COR-L47 (cell line): ENCODE measurements at regions not wholly inside any gene's neighbourhood (a gene's known extent, or its start where the extent isn't known, plus 50 kb on each side); places are given as distances from the start of the nearest gene placed in this dataset.

Experiments used
- DNase-seq: peaks from one replicate; lab custom pipeline; 2025; lab: John Stamatoyannopoulos, UW

- DNase-seq, result no peak
These were observed 51.4 kb upstream of the ANO1 start for GRCh38 chr11:70026726-70027125.

- no peak for DNase-seq
These were observed 50.7 kb upstream of the ANO1 start for GRCh38 chr11:70027451-70027850.

- DNase-seq, result no peak
These were observed 49.8 kb upstream of the ANO1 start for GRCh38 chr11:70028147-70028855.
